PFSK-1 (cell line): ENCODE measurements at regions not wholly inside any gene's neighbourhood (a gene's known extent, or its start where the extent isn't known, plus 50 kb on each side); places are given as distances from the start of the nearest gene placed in this dataset.

Source experiments
- FOXP2 ChIP-seq: optimal IDR thresholded peaks from 2 replicates; pipeline ENCODE3; 2011; ENCODE audit warnings: borderline replicate concordance, control low read depth, inconsistent platforms; ENCODE audit not compliant: insufficient read depth; ENCODE audit errors: extremely low read length, extremely low read depth
- POLR2AphosphoS5 ChIP-seq: IDR thresholded peaks from 2 replicates; pipeline ENCODE4 v1.6.1; 2012; ENCODE audit warnings: low read depth, mild to moderate bottlenecking, control low read depth, low read length, moderate library complexity
- REST ChIP-seq, 2 experiments: IDR thresholded peaks; 2 replicates each; pipeline versions ENCODE4 v1.6.1 to v1.8.0; 2011 to 2012; ENCODE audit warnings: low read depth in 2 of 2, low read length in 2 of 2, control low read depth in 1 of 2, inconsistent platforms in 1 of 2, mild to moderate bottlenecking in 1 of 2, moderate library complexity in 1 of 2; ENCODE audit not compliant: insufficient read depth in 1 of 2
- SIN3A ChIP-seq: IDR thresholded peaks from 2 replicates; pipeline ENCODE4 v1.6.1; 2012; ENCODE audit warnings: mild to moderate bottlenecking, low read length, moderate library complexity, borderline replicate concordance; ENCODE audit not compliant: insufficient read depth
- TAF1 ChIP-seq: IDR thresholded peaks from 2 replicates; pipeline ENCODE4 v1.6.1; 2012; ENCODE audit warnings: low read length, control low read depth, borderline replicate concordance; ENCODE audit not compliant: insufficient read depth

- TF ChIP-seq FOXP2 (no peak), REST (IDR thresholded peaks at IDR 0.05; ENCODE audit: insufficient read depth in 1 of 2, low read depth in 2 of 2, low read length in 2 of 2) (no peak), TAF1 (no peak), POLR2AphosphoS5 (no peak), SIN3A (no peak)
Observed at GRCh38 chr2:217695033-217695520, 307.7 kb downstream of the TNS1 start.

- TF ChIP-seq REST (IDR thresholded peaks at IDR 0.05; ENCODE audit: insufficient read depth in 1 of 2, low read depth in 2 of 2, low read length in 2 of 2) (no peak), SIN3A (no peak), FOXP2 (no peak), POLR2AphosphoS5 (no peak)
Observed at GRCh38 chr2:217694291-217694690, 308.5 kb downstream of the TNS1 start.

- TF ChIP-seq SIN3A (no peak), FOXP2 (no peak), POLR2AphosphoS5 (no peak), REST (IDR thresholded peaks at IDR 0.05; ENCODE audit: insufficient read depth in 1 of 2, low read depth in 2 of 2, low read length in 2 of 2) (no peak), TAF1 (no peak)
Observed at GRCh38 chr2:217693363-217693762, 309.4 kb downstream of the TNS1 start.

- TF ChIP-seq SIN3A = no peak
- no peak for TF ChIP-seq REST (IDR thresholded peaks at IDR 0.05; ENCODE audit: insufficient read depth in 1 of 2, low read depth in 2 of 2, low read length in 2 of 2)
- no peak for TF ChIP-seq FOXP2
- TF ChIP-seq TAF1 = no peak
- TF ChIP-seq POLR2AphosphoS5 = no peak
Observed at GRCh38 chr2:217691920-217692666, 310.7 kb downstream of the TNS1 start.

- TF ChIP-seq REST (IDR thresholded peaks at IDR 0.05; ENCODE audit: insufficient read depth in 1 of 2, low read depth in 2 of 2, low read length in 2 of 2) (no peak), TAF1 (no peak), FOXP2 (no peak), SIN3A (no peak), POLR2AphosphoS5 (no peak)
Observed at GRCh38 chr2:217691516-217691915, 311.3 kb downstream of the TNS1 start.
